Colonic mucosa (tissue), 4 donors: ENCODE measurements at regions not wholly inside any gene's neighbourhood (a gene's known extent, or its start where the extent isn't known, plus 50 kb on each side); places are given as distances from the start of the nearest gene placed in this dataset.
"Not testable (repeated sequence)": the region's sequence is repeated elsewhere in the genome, so short reads cannot be mapped to it uniquely, and the experiment has no call there.

Experiments
- DNase-seq: peaks from one replicate; pipeline ENCODE4 v3.0.0-alpha.2; 2020
- H3K27ac ChIP-seq: fragments of 200-600 bp; one replicate; pipeline ENCODE4 v1.8.0; 2021
- H3K27me3 ChIP-seq: fragments of 200-600 bp; one replicate; pipeline ENCODE4 v1.8.0; 2021
- H3K36me3 ChIP-seq: fragments of 200-600 bp; one replicate; pipeline ENCODE4 v1.8.0; 2021
- H3K4me1 ChIP-seq: fragments of 200-600 bp; one replicate; pipeline ENCODE4 v1.8.0; 2021; ENCODE audit warnings: mild to moderate bottlenecking
- H3K4me3 ChIP-seq: fragments of 200-600 bp; one replicate; pipeline ENCODE4 v1.8.0; 2021
- H3K9ac ChIP-seq, 2 donors: one replicate each; pipeline ENCODE4 v1.7.0; 2013; ENCODE audit warnings: control low read depth in 2 of 2, low read depth in 2 of 2, low read length in 2 of 2
- H3K9me3 ChIP-seq: fragments of 200-600 bp; one replicate; pipeline ENCODE4 v1.8.0; 2021
- CTCF ChIP-seq: fragments of 200-600 bp; IDR thresholded peaks from one replicate; pipeline ENCODE4 v1.8.0; 2022; ENCODE audit warnings: antibody characterized with exemption, mild to moderate bottlenecking
- intact Hi-C: fragments of 100-400 bp; cut with DNase I; formaldehyde crosslinking; loops from one replicate; pipeline ENCODE4 v1.14.1; 2022
- donor health status: healthy.
- donor health status: DM: no; HTN: no; CAD: no.
- donor health status: DM: no; HTN: no; CAD: no.

GRCh38 chr6:140344142-140344913 is 969.9 kb upstream of the CITED2 start:
- Histone ChIP-seq H3K4me1 (no peaks in the 10 kb centered on the region), H3K36me3 (no peaks in the 10 kb centered on the region), H3K4me3 (no peak overlapping the region), H3K27ac (no peak overlapping the region), H3K9ac (no peak overlapping the region), H3K9me3 (no peaks in the 10 kb centered on the region), H3K27me3 (no peaks in the 10 kb centered on the region)
- TF ChIP-seq CTCF: no peak
- intact Hi-C loops: no loop called here
- no peak for DNase-seq

- DNase-seq: no peak
- H3K9me3 ChIP-seq: no peaks in the 10 kb centered on the region
- H3K36me3 ChIP-seq: no peaks in the 10 kb centered on the region
- H3K27me3 ChIP-seq: no peaks in the 10 kb centered on the region
- no peak for TF ChIP-seq CTCF
- no peak overlapping the region for H3K27ac ChIP-seq
- H3K9ac ChIP-seq: no peak overlapping the region
- H3K4me1 ChIP-seq: no peaks in the 10 kb centered on the region
- no peak overlapping the region for H3K4me3 ChIP-seq
- intact Hi-C loops: no loop called here
These were observed 968.7 kb upstream of the CITED2 start for GRCh38 chr6:140343128-140343527.

GRCh38 chr6:140341272-140341671 is 966.8 kb upstream of the CITED2 start:
- intact Hi-C loops: no loop called here
- Histone ChIP-seq H3K27ac (no peak overlapping the region), H3K36me3 (no peaks in the 10 kb centered on the region), H3K4me3 (no peak overlapping the region), H3K4me1 (no peaks in the 10 kb centered on the region), H3K27me3 (no peaks in the 10 kb centered on the region), H3K9me3 (no peaks in the 10 kb centered on the region), H3K9ac (no peak overlapping the region)
- DNase-seq: no peak
- no peak for TF ChIP-seq CTCF

GRCh38 chr6:140340795-140341194 is 966.3 kb upstream of the CITED2 start:
- Histone ChIP-seq H3K4me3 (no peak overlapping the region), H3K27ac (no peak overlapping the region), H3K9ac (no peak overlapping the region), H3K4me1 (no peaks in the 10 kb centered on the region), H3K9me3 (no peaks in the 10 kb centered on the region), H3K36me3 (no peaks in the 10 kb centered on the region), H3K27me3 (no peaks in the 10 kb centered on the region)
- intact Hi-C loops: no loop called here
- no peak for TF ChIP-seq CTCF
- DNase-seq: no peak

- DNase-seq, H3K4me1 ChIP-seq, intact Hi-C loops: not testable (repeated sequence)
These were observed 964.6 kb upstream of the CITED2 start for GRCh38 chr6:140339084-140339483.

GRCh38 chr6:140321891-140322290 is 947.4 kb upstream of the CITED2 start:
- no peak for TF ChIP-seq CTCF
- H3K4me1 ChIP-seq: no peaks in the 10 kb centered on the region
- no peak overlapping the region for H3K27ac ChIP-seq
- no peaks in the 10 kb centered on the region for H3K27me3 ChIP-seq
- H3K36me3 ChIP-seq: no peaks in the 10 kb centered on the region
- intact Hi-C loops: no loop called here
- no peak overlapping the region for H3K4me3 ChIP-seq
- DNase-seq: no peak
- H3K9me3 ChIP-seq: no peaks in the 10 kb centered on the region
- no peak overlapping the region for H3K9ac ChIP-seq

More at GRCh38 chr6:140339084-140339483, 964.6 kb upstream of the CITED2 start:
- not testable (repeated sequence) for H3K27ac ChIP-seq, H3K27me3 ChIP-seq, H3K36me3 ChIP-seq, H3K4me3 ChIP-seq, H3K9ac ChIP-seq, H3K9me3 ChIP-seq
